ENCODE measurements at regions not wholly inside any gene's neighbourhood (a gene's known extent, or its start where the extent isn't known, plus 50 kb on each side); places are given as distances from the start of the nearest gene placed in this dataset.

DNA sequence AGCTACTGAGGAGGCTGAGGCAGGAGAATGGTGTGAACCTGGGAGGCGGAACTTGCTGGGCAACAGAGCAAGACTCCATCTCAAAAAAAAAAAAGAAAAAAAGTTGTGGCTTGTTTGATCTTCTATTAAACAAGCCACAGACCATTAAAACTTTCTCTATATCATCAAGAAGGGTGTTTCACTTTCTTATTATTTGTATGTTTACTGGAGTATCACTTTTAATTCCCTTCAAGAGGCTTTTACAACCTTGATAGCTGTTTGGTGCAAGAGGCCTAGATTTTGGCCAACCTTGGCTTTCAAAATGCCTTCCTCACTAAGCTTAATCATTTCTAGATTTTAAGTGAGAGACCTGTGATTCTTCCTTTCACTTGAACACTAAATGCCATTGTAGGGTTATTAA, 339.1 kb downstream of the TSN start:
- H3K4me1 Mint-ChIP-seq (ENCODE audit: low read depth) = no peaks in the 10 kb centered on the region
- no peaks in the 10 kb centered on the region for H3K9me3 Mint-ChIP-seq
- intact Hi-C loops (cut with micrococcal nuclease) = no loop called here
- no peaks in the 10 kb centered on the region for H3K36me3 Mint-ChIP-seq (ENCODE audit: low read depth)
- no peak overlapping the region for H3K27ac Mint-ChIP-seq
- DNase-seq = no peak
- no peak overlapping the region for H3K4me3 Mint-ChIP-seq
- CTCF ChIA-PET = interaction anchor here (0.7 kb wide), 1 partner anchor 264 kb away, joined by 3 read pairs; no protein-coding TSS in a partner anchor
- H3K27me3 Mint-ChIP-seq (ENCODE audit: low read depth) = peaks cover 3% of the 10 kb centered on the region

DNA sequence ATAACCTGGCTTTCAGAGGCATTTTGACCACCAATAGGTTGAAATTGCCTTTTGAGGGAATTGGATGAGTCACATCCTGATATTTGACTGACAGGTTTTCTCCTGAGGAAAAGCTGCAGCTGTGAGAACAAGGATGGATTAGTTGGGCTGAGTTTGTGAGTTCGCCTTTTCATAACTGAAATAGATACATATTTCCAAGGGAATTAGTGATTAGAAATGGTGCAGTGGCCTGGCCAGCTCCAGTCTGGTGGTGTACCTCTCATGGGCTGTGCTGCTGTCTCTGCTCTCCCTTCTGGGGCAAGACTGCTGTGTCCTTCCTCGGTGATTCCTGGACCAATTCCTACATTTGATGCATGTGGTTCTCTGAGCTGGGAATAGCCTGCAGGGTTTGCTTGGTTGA, 341.3 kb downstream of the TSN start:
- Mint-ChIP-seq H3K27ac (no peak overlapping the region), H3K9me3 (no peaks in the 10 kb centered on the region), H3K36me3 (ENCODE audit: low read depth) (no peaks in the 10 kb centered on the region), H3K4me1 (ENCODE audit: low read depth) (no peaks in the 10 kb centered on the region), H3K27me3 (ENCODE audit: low read depth) (peaks cover 3% of the 10 kb centered on the region), H3K4me3 (no peak overlapping the region)
- CTCF ChIA-PET = no interaction called here
- no peak for DNase-seq
- intact Hi-C loops (cut with micrococcal nuclease) = no loop called here

DNA sequence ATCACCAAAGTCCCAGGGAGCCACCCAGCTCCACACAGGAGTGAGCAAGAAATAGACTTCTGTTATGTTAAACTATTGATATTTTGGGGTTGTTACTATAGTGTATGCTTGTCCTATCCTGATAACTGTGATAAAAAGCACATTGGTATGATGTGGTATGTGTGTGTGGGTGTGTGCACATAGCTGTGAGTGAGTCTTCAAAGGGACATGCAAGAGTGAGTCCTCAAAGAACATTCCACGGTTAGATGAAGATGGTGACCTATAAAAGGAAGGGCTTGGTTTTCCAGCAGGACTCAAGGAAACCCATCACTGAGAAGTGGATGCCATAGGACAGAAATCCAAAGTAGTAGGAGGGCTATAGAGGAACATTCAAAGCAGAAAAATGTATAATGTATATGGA, 342.9 kb downstream of the TSN start:
- Mint-ChIP-seq H3K27me3 (ENCODE audit: low read depth) (peaks cover 1% of the 10 kb centered on the region), H3K27ac (no peak overlapping the region), H3K4me3 (no peak overlapping the region), H3K36me3 (ENCODE audit: low read depth) (no peaks in the 10 kb centered on the region), H3K4me1 (ENCODE audit: low read depth) (no peaks in the 10 kb centered on the region), H3K9me3 (no peaks in the 10 kb centered on the region)
- DNase-seq = no peak
- intact Hi-C loops (cut with micrococcal nuclease) = no loop called here
- CTCF ChIA-PET = no interaction called here

DNA sequence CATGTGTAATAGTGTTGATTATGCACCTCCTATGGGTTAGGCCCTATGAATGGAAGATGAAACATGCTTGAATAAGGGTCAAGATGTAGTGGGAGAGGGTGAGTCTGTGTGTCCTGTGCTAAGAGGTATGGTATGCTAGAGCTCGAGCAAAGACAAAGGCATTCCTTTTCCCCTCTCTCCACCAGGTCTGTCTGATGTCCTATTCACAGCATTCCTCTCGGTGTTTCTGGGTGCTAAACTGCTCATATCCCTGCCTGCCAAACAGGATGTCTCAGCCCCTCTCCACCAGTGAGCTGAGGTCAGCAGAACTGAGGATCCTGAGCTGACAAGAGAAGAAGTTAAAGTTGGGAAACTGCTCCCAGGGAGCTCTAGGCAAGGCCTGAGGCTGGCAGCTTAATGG, 344.9 kb downstream of the TSN start:
- Mint-ChIP-seq H3K9me3 (no peaks in the 10 kb centered on the region), H3K4me3 (no peak overlapping the region), H3K4me1 (ENCODE audit: low read depth) (no peaks in the 10 kb centered on the region), H3K27me3 (ENCODE audit: low read depth) (no peaks in the 10 kb centered on the region), H3K36me3 (ENCODE audit: low read depth) (no peaks in the 10 kb centered on the region), H3K27ac (no peak overlapping the region)
- no peak for DNase-seq
- intact Hi-C loops (cut with micrococcal nuclease) = no loop called here
- CTCF ChIA-PET = no interaction called here

DNA sequence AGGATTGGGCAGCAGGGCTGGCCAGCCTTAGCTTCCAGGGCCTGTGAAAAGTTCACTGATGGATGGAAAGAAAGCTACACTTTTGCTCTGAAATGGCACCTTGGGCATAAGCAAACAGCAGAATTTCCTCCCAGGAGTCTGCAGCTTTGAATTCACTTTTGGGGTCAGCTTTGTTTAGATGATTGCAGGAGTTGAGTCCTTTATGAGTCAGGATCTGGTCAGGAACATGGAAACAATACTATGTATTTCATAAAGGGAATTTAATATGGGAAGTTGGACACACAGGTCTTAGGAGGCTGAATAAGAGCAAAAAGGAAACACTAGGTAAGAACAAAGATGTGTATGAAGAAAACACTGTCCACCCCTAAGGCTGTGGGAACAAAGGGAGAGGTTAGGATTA, 345.3 kb downstream of the TSN start:
- H3K4me3 Mint-ChIP-seq = no peak overlapping the region
- no peaks in the 10 kb centered on the region for H3K9me3 Mint-ChIP-seq
- intact Hi-C loops (cut with micrococcal nuclease) = no loop called here
- CTCF ChIA-PET = no interaction called here
- H3K36me3 Mint-ChIP-seq (ENCODE audit: low read depth) = no peaks in the 10 kb centered on the region
- no peaks in the 10 kb centered on the region for H3K27me3 Mint-ChIP-seq (ENCODE audit: low read depth)
- H3K27ac Mint-ChIP-seq = no peak overlapping the region
- no peaks in the 10 kb centered on the region for H3K4me1 Mint-ChIP-seq (ENCODE audit: low read depth)
- DNase-seq = no peak

DNA sequence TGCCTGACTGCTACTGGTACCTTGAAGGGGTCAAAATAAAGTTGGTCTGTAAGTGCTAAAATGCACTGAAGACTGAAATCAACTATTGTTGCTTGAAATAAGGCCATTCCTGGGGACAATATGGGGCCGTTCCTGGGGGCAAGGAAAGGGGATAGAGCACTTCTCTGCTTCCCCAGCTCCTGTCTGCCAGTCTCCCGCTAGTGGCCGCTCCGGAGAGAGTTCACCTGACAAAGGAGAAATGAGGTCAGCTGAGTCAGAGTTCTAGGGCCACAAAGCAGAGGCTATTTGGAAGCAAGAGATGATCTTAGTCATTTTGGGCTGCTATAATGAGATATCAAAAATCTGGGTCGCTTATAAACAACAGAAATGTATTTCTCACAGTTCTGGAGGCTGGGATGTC, 345.9 kb downstream of the TSN start:
- Mint-ChIP-seq H3K4me1 (ENCODE audit: low read depth) (no peaks in the 10 kb centered on the region), H3K36me3 (ENCODE audit: low read depth) (no peaks in the 10 kb centered on the region), H3K27me3 (ENCODE audit: low read depth) (no peaks in the 10 kb centered on the region), H3K4me3 (no peak overlapping the region), H3K9me3 (no peaks in the 10 kb centered on the region), H3K27ac (no peak overlapping the region)
- CTCF ChIA-PET = no interaction called here
- intact Hi-C loops (cut with micrococcal nuclease) = no loop called here
- no peak for DNase-seq

DNA sequence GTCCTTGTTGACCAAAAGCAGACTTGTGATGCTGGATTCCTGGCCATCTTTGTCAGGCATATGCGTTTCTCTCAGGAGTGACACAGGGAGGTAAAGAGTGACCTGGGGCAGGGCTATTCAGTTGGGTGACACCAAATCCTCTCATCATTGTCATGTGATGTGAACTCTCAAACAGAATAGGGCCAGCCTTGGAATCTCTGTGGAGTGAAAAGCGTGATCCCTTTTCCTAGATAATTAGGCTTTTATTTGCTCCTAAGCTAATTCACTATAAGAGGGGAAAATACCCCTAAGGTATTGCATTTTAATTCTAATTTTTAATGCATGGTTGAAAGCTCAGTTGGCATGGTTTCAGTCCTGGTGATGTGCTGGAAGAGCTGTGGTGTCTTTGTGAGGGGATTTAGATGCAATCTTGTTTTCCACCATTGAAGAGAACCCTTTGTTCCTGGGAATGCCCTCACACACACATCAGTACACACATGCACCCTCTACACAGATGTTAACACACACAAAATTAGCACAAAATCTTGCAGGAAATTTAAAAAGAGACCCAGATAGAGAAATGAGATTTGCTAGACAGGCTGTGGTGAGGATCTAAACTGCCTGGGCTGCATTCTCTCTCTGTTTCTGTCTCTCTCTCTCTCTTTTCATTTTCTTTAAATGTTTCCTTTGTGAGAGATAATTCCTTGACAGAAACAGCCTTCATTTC, 349.9 kb downstream of the TSN start:
- H3K27me3 Mint-ChIP-seq (ENCODE audit: low read depth) = no peaks in the 10 kb centered on the region
- no peak for DNase-seq
- intact Hi-C loops (cut with micrococcal nuclease) = no loop called here
- H3K4me1 Mint-ChIP-seq (ENCODE audit: low read depth) = no peaks in the 10 kb centered on the region
- no peak overlapping the region for H3K27ac Mint-ChIP-seq
- H3K36me3 Mint-ChIP-seq (ENCODE audit: low read depth) = no peaks in the 10 kb centered on the region
- no peak overlapping the region for H3K4me3 Mint-ChIP-seq
- no peaks in the 10 kb centered on the region for H3K9me3 Mint-ChIP-seq
- CTCF ChIA-PET = no interaction called here

DNA sequence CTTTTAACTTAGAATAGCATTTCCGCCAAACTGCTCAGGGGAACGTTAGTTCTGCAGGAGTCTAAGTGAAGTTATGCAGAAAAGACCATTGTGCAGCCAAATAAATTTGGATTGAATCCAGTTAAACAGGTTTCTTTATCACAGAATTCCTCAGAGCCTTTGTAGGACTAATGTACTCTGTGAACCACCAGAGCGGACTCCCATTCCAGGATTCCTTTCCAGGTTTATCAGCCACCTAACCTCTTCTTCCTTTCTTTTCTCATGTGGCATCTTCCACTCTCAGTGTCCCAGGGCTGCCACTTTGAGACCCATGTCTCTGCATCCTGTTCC, 350.4 kb downstream of the TSN start:
- intact Hi-C loops (cut with micrococcal nuclease) = no loop called here
- H3K4me1 Mint-ChIP-seq (ENCODE audit: low read depth) = no peaks in the 10 kb centered on the region
- no peak overlapping the region for H3K4me3 Mint-ChIP-seq
- no peaks in the 10 kb centered on the region for H3K27me3 Mint-ChIP-seq (ENCODE audit: low read depth)
- H3K36me3 Mint-ChIP-seq (ENCODE audit: low read depth) = no peaks in the 10 kb centered on the region
- CTCF ChIA-PET = no interaction called here
- DNase-seq = no peak
- H3K27ac Mint-ChIP-seq = no peak overlapping the region
- H3K9me3 Mint-ChIP-seq = no peaks in the 10 kb centered on the region

DNA sequence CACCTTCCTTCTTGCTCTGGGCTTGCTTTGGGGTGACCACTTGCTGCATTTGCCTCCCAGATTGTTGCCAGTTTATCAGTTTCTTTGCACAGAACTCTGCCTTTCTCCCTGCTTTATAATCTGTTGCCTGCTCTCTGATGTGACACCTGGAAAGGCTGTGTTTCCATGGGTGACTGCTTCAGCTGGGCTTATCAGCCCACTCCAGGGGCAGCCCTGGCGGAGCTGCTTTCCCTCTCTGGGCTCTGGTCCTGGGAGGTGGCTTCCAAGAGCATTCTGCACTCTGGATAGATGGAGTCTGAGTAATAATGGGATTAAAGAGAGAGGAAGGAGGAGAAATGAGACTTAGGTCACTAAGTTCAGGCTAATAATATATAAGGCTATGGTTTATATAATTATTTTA, 352.7 kb downstream of the TSN start:
- Mint-ChIP-seq H3K4me1 (ENCODE audit: low read depth) (no peaks in the 10 kb centered on the region), H3K36me3 (ENCODE audit: low read depth) (no peaks in the 10 kb centered on the region), H3K9me3 (no peaks in the 10 kb centered on the region), H3K27me3 (ENCODE audit: low read depth) (no peaks in the 10 kb centered on the region), H3K27ac (no peak overlapping the region), H3K4me3 (no peak overlapping the region)
- CTCF ChIA-PET = no interaction called here
- no peak for DNase-seq
- intact Hi-C loops (cut with micrococcal nuclease) = no loop called here

DNA sequence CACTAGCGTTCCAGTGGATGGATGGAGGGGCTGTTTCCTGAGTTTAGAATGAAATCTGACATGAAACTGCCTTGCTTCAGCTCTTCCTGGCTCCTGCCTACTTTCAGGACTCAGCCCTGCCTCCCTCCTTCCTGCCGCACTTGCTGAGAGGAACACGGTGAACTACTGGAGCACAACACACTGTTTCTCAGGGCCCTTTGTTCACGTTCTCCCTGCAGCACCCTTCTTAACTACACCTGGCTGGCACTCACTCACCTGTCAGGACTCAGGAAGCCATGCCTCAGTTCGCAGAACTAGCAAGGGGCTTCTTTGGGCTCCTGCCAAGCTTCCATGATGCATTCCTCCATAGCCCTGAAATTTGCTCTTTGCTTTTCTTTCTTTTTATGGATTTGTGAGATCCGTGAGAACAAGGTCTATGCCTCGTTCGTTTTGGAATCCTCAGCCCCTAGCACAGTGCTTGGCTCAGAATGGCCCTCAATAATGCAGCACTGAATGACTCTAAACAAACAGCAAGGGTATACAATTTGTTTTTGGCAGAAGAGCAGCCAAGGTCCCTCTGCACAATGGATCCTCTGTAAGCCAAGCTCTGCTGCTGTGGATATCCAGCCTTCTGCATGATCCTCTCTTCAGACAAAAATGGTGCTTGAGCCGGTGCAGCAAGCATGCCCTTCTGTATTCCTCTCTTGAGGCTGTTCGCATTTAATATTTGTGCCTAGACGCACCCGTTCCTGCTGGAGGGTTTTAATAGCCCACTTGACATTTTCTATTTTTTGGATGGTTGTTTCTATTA, 357.0 kb downstream of the TSN start:
- CTCF ChIA-PET = no interaction called here
- H3K27ac Mint-ChIP-seq = no peak overlapping the region
- intact Hi-C loops (cut with micrococcal nuclease) = no loop called here
- H3K9me3 Mint-ChIP-seq = no peaks in the 10 kb centered on the region
- no peak for DNase-seq
- no peaks in the 10 kb centered on the region for H3K27me3 Mint-ChIP-seq (ENCODE audit: low read depth)
- H3K36me3 Mint-ChIP-seq (ENCODE audit: low read depth) = no peaks in the 10 kb centered on the region
- no peaks in the 10 kb centered on the region for H3K4me1 Mint-ChIP-seq (ENCODE audit: low read depth)
- no peak overlapping the region for H3K4me3 Mint-ChIP-seq

DNA sequence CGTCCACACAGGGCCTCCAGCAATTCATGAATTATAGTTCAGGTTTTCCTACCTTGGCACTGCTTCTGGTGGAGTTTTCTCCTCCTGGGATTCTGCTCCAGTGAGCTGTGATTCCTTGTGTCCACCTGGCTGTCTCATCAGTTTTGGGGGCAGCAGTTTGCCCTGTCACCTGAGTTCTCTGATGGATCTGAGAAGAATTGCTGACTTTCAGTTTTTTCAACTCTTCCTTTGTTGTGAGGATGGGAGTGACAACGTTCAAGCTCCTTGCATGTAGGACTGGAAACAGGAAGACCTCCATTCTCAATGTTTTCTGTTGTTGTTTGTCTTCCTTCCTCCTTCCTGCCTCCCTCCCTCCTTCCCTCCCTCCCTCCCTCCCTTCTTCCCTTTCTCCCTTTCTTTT, 359.0 kb downstream of the TSN start:
- no peaks in the 10 kb centered on the region for H3K4me1 Mint-ChIP-seq (ENCODE audit: low read depth)
- no peak overlapping the region for H3K4me3 Mint-ChIP-seq
- no peak overlapping the region for H3K27ac Mint-ChIP-seq
- H3K27me3 Mint-ChIP-seq (ENCODE audit: low read depth) = peaks cover under 1% of the 10 kb centered on the region
- CTCF ChIA-PET = no interaction called here
- H3K9me3 Mint-ChIP-seq = peaks cover 1% of the 10 kb centered on the region
- intact Hi-C loops (cut with micrococcal nuclease) = no loop called here
- no peaks in the 10 kb centered on the region for H3K36me3 Mint-ChIP-seq (ENCODE audit: low read depth)
- DNase-seq = no peak

DNA sequence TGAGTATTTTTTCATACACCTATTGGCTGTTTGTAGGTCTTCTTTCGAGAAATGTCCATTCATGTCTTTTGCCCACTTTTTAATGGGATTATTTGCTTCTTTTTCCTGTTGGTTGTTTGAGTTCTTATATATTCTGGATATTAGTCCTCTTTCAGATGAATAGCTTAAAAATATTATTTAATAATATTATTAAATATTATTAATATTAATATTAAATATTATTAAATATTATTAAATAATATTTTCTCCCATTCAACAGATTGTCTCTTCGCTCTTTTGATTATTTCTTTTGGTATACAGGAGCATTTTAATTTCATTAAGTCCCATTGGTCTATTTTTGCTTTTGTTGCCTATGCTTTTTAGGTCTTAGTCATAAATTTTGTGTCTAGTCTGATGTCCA, 361.9 kb downstream of the TSN start:
- H3K4me3 Mint-ChIP-seq = no peak overlapping the region
- peaks cover 9% of the 10 kb centered on the region for H3K9me3 Mint-ChIP-seq
- peaks cover 7% of the 10 kb centered on the region for H3K27me3 Mint-ChIP-seq (ENCODE audit: low read depth)
- no peak for DNase-seq
- H3K36me3 Mint-ChIP-seq (ENCODE audit: low read depth) = no peaks in the 10 kb centered on the region
- intact Hi-C loops (cut with micrococcal nuclease) = no loop called here
- CTCF ChIA-PET = no interaction called here
- no peaks in the 10 kb centered on the region for H3K4me1 Mint-ChIP-seq (ENCODE audit: low read depth)
- no peak overlapping the region for H3K27ac Mint-ChIP-seq

DNA sequence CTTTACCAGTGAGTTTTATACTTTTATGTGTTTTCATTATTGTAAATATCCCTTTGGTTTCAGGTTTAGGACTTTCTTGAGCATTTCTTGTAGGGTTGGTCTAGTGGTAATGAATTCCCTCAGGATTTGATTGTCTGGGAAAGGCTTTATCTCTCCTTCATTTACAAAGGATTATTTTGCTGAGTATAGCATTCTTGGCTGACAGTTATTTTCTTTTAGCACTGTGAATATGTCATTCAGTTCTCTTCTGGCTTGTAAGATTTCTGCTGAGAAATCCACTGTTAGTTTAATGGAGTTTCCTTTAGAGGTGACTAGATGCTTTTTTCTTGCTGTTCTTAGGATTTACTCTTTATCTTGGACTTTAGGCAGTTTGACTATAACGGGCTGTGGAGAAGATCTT, 373.9 kb downstream of the TSN start:
- Mint-ChIP-seq H3K4me3 (no peak overlapping the region), H3K27ac (no peak overlapping the region), H3K36me3 (ENCODE audit: low read depth) (no peaks in the 10 kb centered on the region), H3K9me3 (peaks cover 32% of the 10 kb centered on the region), H3K4me1 (ENCODE audit: low read depth) (no peaks in the 10 kb centered on the region), H3K27me3 (ENCODE audit: low read depth) (peaks cover 4% of the 10 kb centered on the region)
- CTCF ChIA-PET = no interaction called here
- intact Hi-C loops (cut with micrococcal nuclease) = no loop called here
- DNase-seq = no peak
